Activated T-cell treated with anti-CD3 and anti-CD28 coated beads, Interleukin-2, amount 50 U/mL, for 72 hours (primary cell): ENCODE measurements at regions not wholly inside any gene's neighbourhood (a gene's known extent, or its start where the extent isn't known, plus 50 kb on each side); places are given as distances from the start of the nearest gene placed in this dataset.

ENCODE experiments used
- ATAC-seq, 2 donors: fragments of 150-1000 bp; cut with Tn5 transposase; replicated peaks in 1 of 2; 2 replicates each; pipeline ENCODE4 v1.10.0; 2021; ENCODE audit warnings: moderate library complexity in 2 of 2, mild to moderate bottlenecking in 1 of 2
- DNase-seq, 2 donors: peaks; one replicate each; pipeline ENCODE4 v3.0.0; 2021 to 2022; ENCODE audit warnings: mixed read lengths in 1 of 2
- H3K27ac Mint-ChIP-seq: one replicate; pipeline ENCODE4 v1.8.0; 2022; ENCODE audit warnings: mild to moderate bottlenecking, moderate library complexity, mixed read lengths
- H3K27me3 Mint-ChIP-seq: one replicate; pipeline ENCODE4 v1.8.0; 2022; ENCODE audit warnings: low read depth, mixed read lengths
- H3K36me3 Mint-ChIP-seq, 2 donors: one replicate each; pipeline ENCODE4 v1.8.0; 2022; ENCODE audit warnings: mixed read lengths in 2 of 2, mild to moderate bottlenecking in 1 of 2; ENCODE audit not compliant: insufficient read depth in 2 of 2
- H3K4me1 Mint-ChIP-seq: one replicate; pipeline ENCODE4 v1.8.0; 2022; ENCODE audit warnings: low read depth, mixed read lengths
- H3K4me3 Mint-ChIP-seq, 2 donors: one replicate each; pipeline ENCODE4 v1.8.0; 2022; ENCODE audit warnings: mild to moderate bottlenecking in 2 of 2, mixed read lengths in 2 of 2, moderate library complexity in 2 of 2
- H3K9me3 Mint-ChIP-seq, 2 donors: one replicate each; pipeline ENCODE4 v1.8.0; 2022; ENCODE audit warnings: mixed read lengths in 2 of 2

GRCh38 chr2:172281648-172282570 lies 145.5 kb upstream of the ITGA6 start:
- DNase-seq, result no peak
- no peak overlapping the region for H3K4me3 Mint-ChIP-seq
- no peak for ATAC-seq
- no peak overlapping the region for H3K27ac Mint-ChIP-seq
- peaks cover 0 to 2% of the 10 kb centered on the region in 2 donors for H3K36me3 Mint-ChIP-seq
- H3K4me1 Mint-ChIP-seq, result peaks cover 19% of the 10 kb centered on the region
- H3K9me3 Mint-ChIP-seq, result peaks cover 0 to 2% of the 10 kb centered on the region in 2 donors
- H3K27me3 Mint-ChIP-seq, result peaks cover 2% of the 10 kb centered on the region

GRCh38 chr2:172282944-172283343 lies 144.4 kb upstream of the ITGA6 start:
- peaks cover 9% of the 10 kb centered on the region for H3K27me3 Mint-ChIP-seq
- no peak overlapping the region for H3K4me3 Mint-ChIP-seq
- DNase-seq, result no peak
- no peaks in the 10 kb centered on the region for H3K9me3 Mint-ChIP-seq
- ATAC-seq, result no peak
- peaks cover 19% of the 10 kb centered on the region for H3K4me1 Mint-ChIP-seq
- no peak overlapping the region for H3K27ac Mint-ChIP-seq
- no peaks in the 10 kb centered on the region for H3K36me3 Mint-ChIP-seq

- Mint-ChIP-seq H3K4me1 (peaks cover 20% of the 10 kb centered on the region), H3K27me3 (peaks cover 9% of the 10 kb centered on the region), H3K9me3 (no peaks in the 10 kb centered on the region), H3K27ac (no peak overlapping the region), H3K36me3 (no peaks in the 10 kb centered on the region), H3K4me3 (no peak overlapping the region)
- no peak for DNase-seq
- no peak for ATAC-seq
Measured at GRCh38 chr2:172283476-172283875, 143.9 kb upstream of the ITGA6 start.

- peaks cover 9% of the 10 kb centered on the region for H3K27me3 Mint-ChIP-seq
- H3K27ac Mint-ChIP-seq, result no peak overlapping the region
- no peaks in the 10 kb centered on the region for H3K9me3 Mint-ChIP-seq
- H3K4me3 Mint-ChIP-seq, result no peak overlapping the region
- H3K36me3 Mint-ChIP-seq, result no peaks in the 10 kb centered on the region
- DNase-seq, result no peak
- ATAC-seq, result no peak
- peaks cover 24% of the 10 kb centered on the region for H3K4me1 Mint-ChIP-seq
Measured at GRCh38 chr2:172284209-172284608, 143.2 kb upstream of the ITGA6 start.

GRCh38 chr2:172285010-172285621 lies 142.3 kb upstream of the ITGA6 start:
- H3K4me3 Mint-ChIP-seq, result no peak overlapping the region
- DNase-seq (no peak), ATAC-seq (no peak)
- H3K9me3 Mint-ChIP-seq, result no peaks in the 10 kb centered on the region
- H3K36me3 Mint-ChIP-seq, result no peaks in the 10 kb centered on the region
- peaks cover 24% of the 10 kb centered on the region for H3K4me1 Mint-ChIP-seq
- H3K27me3 Mint-ChIP-seq, result peaks cover 9% of the 10 kb centered on the region
- H3K27ac Mint-ChIP-seq, result no peak overlapping the region

- Mint-ChIP-seq H3K4me1 (peaks cover 24% of the 10 kb centered on the region), H3K4me3 (peak overlapping the region; percentile 6 to 34), H3K27me3 (peaks cover 9% of the 10 kb centered on the region), H3K27ac (no peak overlapping the region), H3K36me3 (no peaks in the 10 kb centered on the region), H3K9me3 (no peaks in the 10 kb centered on the region)
- DNase-seq (no peak), ATAC-seq (no peak)
Measured at GRCh38 chr2:172285760-172286159, 141.6 kb upstream of the ITGA6 start.

- peaks cover 24% of the 10 kb centered on the region for H3K4me1 Mint-ChIP-seq
- H3K27me3 Mint-ChIP-seq, result peaks cover 9% of the 10 kb centered on the region
- ATAC-seq (no peak), DNase-seq (no peak)
- H3K4me3 Mint-ChIP-seq, result no peak overlapping the region
- H3K9me3 Mint-ChIP-seq, result no peaks in the 10 kb centered on the region
- no peak overlapping the region for H3K27ac Mint-ChIP-seq
- H3K36me3 Mint-ChIP-seq, result peaks cover 0 to under 1% of the 10 kb centered on the region in 2 donors
Measured at GRCh38 chr2:172287190-172287589, 140.2 kb upstream of the ITGA6 start.

GRCh38 chr2:172287605-172288315 lies 139.6 kb upstream of the ITGA6 start:
- ATAC-seq (no peak), DNase-seq (no peak)
- Mint-ChIP-seq H3K27ac (no peak overlapping the region), H3K4me1 (peaks cover 24% of the 10 kb centered on the region), H3K36me3 (peaks cover 0 to 2% of the 10 kb centered on the region in 2 donors), H3K27me3 (peaks cover 9% of the 10 kb centered on the region), H3K4me3 (no peak overlapping the region), H3K9me3 (no peaks in the 10 kb centered on the region)

- Mint-ChIP-seq H3K4me1 (peaks cover 24% of the 10 kb centered on the region), H3K27ac (no peak overlapping the region), H3K27me3 (peaks cover 9% of the 10 kb centered on the region), H3K4me3 (no peak overlapping the region), H3K9me3 (no peaks in the 10 kb centered on the region), H3K36me3 (peaks cover 0 to 2% of the 10 kb centered on the region in 2 donors)
- peak; percentile 43 to 52 for DNase-seq
- peak; percentile 31 to 62 for ATAC-seq
Measured at GRCh38 chr2:172288603-172289002, 138.8 kb upstream of the ITGA6 start.

- Mint-ChIP-seq H3K4me1 (no peaks in the 10 kb centered on the region), H3K36me3 (peaks cover 0 to 2% of the 10 kb centered on the region in 2 donors), H3K4me3 (no peak overlapping the region), H3K9me3 (no peaks in the 10 kb centered on the region), H3K27ac (no peak overlapping the region), H3K27me3 (peaks cover 12% of the 10 kb centered on the region)
- ATAC-seq (no peak), DNase-seq (no peak)
Measured at GRCh38 chr2:172293952-172294351, 133.4 kb upstream of the ITGA6 start.

GRCh38 chr2:172294983-172295382 lies 132.4 kb upstream of the ITGA6 start:
- H3K27me3 Mint-ChIP-seq, result peaks cover 18% of the 10 kb centered on the region
- no peaks in the 10 kb centered on the region for H3K4me1 Mint-ChIP-seq
- DNase-seq (no peak), ATAC-seq (no peak)
- no peaks in the 10 kb centered on the region for H3K9me3 Mint-ChIP-seq
- no peak overlapping the region for H3K27ac Mint-ChIP-seq
- H3K4me3 Mint-ChIP-seq, result no peak overlapping the region
- H3K36me3 Mint-ChIP-seq, result peaks cover 0 to 2% of the 10 kb centered on the region in 2 donors

GRCh38 chr2:172295677-172296076 lies 131.7 kb upstream of the ITGA6 start:
- no peak for ATAC-seq
- DNase-seq, result no peak
- no peak overlapping the region for H3K27ac Mint-ChIP-seq
- no peaks in the 10 kb centered on the region for H3K9me3 Mint-ChIP-seq
- H3K27me3 Mint-ChIP-seq, result peaks cover 22% of the 10 kb centered on the region
- no peak overlapping the region for H3K4me3 Mint-ChIP-seq
- H3K36me3 Mint-ChIP-seq, result peaks cover 0 to 2% of the 10 kb centered on the region in 2 donors
- H3K4me1 Mint-ChIP-seq, result no peaks in the 10 kb centered on the region
